OCI-LY3 (cell line): ENCODE measurements at regions not wholly inside any gene's neighbourhood (a gene's known extent, or its start where the extent isn't known, plus 50 kb on each side); places are given as distances from the start of the nearest gene placed in this dataset.

Experiments
- H2AFZ ChIP-seq: fragments of 200-600, 300-600 bp; shearing (Covaris generic); 2 replicates; pipeline ENCODE4 v1.6.0; 2014; ENCODE audit warnings: antibody characterized with exemption, low read depth, low read length
- H3K27ac ChIP-seq: fragments of 200-600, 300-600 bp; sonication (generic); 2 replicates; pipeline ENCODE4 v1.5.1; 2014; ENCODE audit warnings: mild to moderate bottlenecking, low read length, moderate library complexity, mixed read lengths
- H3K27me3 ChIP-seq: fragments of 200-600, 300-600 bp; sonication (generic); 2 replicates; pipeline ENCODE4 v1.6.1; 2014; ENCODE audit warnings: low read depth, low read length, mixed read lengths
- H3K36me3 ChIP-seq: fragments of 200-600, 300-600 bp; sonication (generic); replicated peaks from 2 replicates; pipeline ENCODE3; 2014; ENCODE audit warnings: low read depth, low read length, mixed read lengths
- H3K4me1 ChIP-seq: fragments of 300-600, 200-600 bp; sonication (generic); 2 replicates; pipeline ENCODE4 v1.6.1; 2014; ENCODE audit warnings: low read length, mixed read lengths
- H3K4me2 ChIP-seq: fragments of 200-600, 300-600 bp; sonication (generic); 2 replicates; pipeline ENCODE4 v1.6.1; 2014; ENCODE audit warnings: low read length, mixed read lengths
- H3K4me3 ChIP-seq: fragments of 300-600, 200-600 bp; sonication (generic); 2 replicates; pipeline ENCODE4 v1.5.1; 2014; ENCODE audit warnings: antibody characterized with exemption, mild to moderate bottlenecking, low read length, moderate library complexity
- H3K79me2 ChIP-seq: fragments of 300-600, 200-600 bp; shearing (Covaris generic); 2 replicates; pipeline ENCODE4 v1.6.1; 2014; ENCODE audit warnings: mild to moderate bottlenecking, low read length, mixed read lengths
- H3K9ac ChIP-seq: fragments of 300-600, 200-600 bp; shearing (Covaris generic); 2 replicates; pipeline ENCODE4 v1.6.0; 2014; ENCODE audit warnings: mild to moderate bottlenecking, low read length, moderate library complexity
- H3K9me3 ChIP-seq: fragments of 200-600, 300-600 bp; shearing (Covaris generic); 2 replicates; pipeline ENCODE4 v1.6.1; 2014; ENCODE audit warnings: low read length, mixed read lengths; ENCODE audit not compliant: insufficient read depth
- H4K20me1 ChIP-seq: fragments of 200-600, 300-600 bp; sonication (generic); 2 replicates; pipeline ENCODE4 v1.6.1; 2016; ENCODE audit warnings: low read length, mixed read lengths; ENCODE audit not compliant: insufficient read depth
- EZH2phosphoT487 ChIP-seq: fragments of 200-600 bp; shearing (Covaris generic); IDR thresholded peaks from 2 replicates; pipeline ENCODE4 v1.6.1; 2018; ENCODE audit warnings: antibody characterized with exemption, mixed run types, low read depth
- TF ChIP-seq, protein P1 (sequence below): fragments of 200-600, 300-600 bp; sonication (generic); IDR thresholded peaks from 2 replicates; pipeline ENCODE4 v1.5.1; 2014; ENCODE audit warnings: antibody characterized with exemption, low read length, low read depth

DNA sequence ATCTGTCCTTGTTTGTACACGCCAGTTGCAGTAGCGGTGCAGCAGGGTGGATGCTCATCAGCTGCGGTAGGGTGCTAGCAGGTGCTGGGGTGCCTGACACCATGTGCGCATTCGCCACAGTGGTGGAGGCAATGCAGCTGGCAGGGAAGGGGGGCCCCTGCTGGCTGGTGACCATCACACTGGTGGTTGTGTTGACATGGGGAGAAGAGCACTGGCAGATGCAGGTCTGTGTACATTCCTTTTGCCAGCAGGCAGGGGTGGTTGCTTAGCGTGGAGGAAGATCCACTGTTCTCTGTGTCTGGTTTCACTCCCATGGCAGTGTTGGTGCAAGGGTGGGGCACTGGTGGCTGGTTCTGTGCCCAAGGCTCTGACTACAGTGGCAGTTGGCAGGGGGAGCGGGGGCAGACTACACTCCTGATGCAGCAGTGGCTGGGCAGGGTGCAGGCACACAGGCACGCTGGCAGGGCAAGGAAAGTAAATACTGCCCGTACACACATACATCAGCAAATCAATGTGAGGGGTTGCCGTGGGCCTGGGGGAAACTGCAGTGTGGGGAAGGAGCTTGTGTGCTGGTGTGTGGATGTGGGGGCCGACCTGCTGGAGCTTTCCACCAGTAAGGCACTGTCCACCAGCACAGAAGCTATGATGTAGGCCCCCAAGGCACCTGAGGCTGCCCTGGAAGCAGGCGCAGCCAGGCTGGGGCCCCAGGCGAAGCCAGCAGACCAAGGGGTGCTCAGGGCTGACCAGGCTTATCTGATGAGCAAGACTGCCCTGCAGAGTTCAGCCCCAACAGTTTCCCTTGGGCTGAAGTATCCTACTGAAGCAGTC lies 87.2 kb upstream of the UNC5B start:
- H3K9ac ChIP-seq, result no peak overlapping the region
- H3K79me2 ChIP-seq, result no peaks in the 10 kb centered on the region
- no peak overlapping the region for H3K4me2 ChIP-seq
- H4K20me1 ChIP-seq, result no peaks in the 10 kb centered on the region
- no peaks in the 10 kb centered on the region for H3K4me1 ChIP-seq
- TF ChIP-seq EZH2phosphoT487, result no peak
- TF ChIP-seq, protein P1, sequence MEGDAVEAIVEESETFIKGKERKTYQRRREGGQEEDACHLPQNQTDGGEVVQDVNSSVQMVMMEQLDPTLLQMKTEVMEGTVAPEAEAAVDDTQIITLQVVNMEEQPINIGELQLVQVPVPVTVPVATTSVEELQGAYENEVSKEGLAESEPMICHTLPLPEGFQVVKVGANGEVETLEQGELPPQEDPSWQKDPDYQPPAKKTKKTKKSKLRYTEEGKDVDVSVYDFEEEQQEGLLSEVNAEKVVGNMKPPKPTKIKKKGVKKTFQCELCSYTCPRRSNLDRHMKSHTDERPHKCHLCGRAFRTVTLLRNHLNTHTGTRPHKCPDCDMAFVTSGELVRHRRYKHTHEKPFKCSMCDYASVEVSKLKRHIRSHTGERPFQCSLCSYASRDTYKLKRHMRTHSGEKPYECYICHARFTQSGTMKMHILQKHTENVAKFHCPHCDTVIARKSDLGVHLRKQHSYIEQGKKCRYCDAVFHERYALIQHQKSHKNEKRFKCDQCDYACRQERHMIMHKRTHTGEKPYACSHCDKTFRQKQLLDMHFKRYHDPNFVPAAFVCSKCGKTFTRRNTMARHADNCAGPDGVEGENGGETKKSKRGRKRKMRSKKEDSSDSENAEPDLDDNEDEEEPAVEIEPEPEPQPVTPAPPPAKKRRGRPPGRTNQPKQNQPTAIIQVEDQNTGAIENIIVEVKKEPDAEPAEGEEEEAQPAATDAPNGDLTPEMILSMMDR, result no peak
- H2AFZ ChIP-seq, result no peak overlapping the region
- no peaks in the 10 kb centered on the region for H3K36me3 ChIP-seq
- H3K4me3 ChIP-seq, result no peak overlapping the region
- H3K9me3 ChIP-seq, result no peaks in the 10 kb centered on the region
- no peak overlapping the region for H3K27ac ChIP-seq
- H3K27me3 ChIP-seq, result peaks cover 9% of the 10 kb centered on the region; the same call in 1 of the 2 replicates

DNA sequence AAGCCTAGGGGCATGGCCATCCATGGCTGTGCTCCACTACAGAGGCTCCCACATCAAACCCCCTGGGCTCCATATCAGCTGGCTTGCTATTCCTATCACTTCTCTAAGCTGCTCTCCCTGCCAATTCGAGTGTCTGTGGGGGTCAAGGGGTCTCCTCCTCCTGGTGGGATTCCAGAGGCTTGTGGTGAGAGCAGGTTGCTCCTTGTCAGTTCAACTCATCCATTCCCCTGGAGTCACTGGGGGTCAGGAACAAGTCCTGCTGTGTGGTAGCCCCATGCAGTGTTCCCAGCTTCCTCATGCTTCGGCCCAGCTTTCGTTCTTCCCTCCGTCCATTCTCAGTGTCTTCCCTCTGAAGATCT lies 86.6 kb upstream of the UNC5B start:
- Histone ChIP-seq H4K20me1 (no peaks in the 10 kb centered on the region), H3K27me3 (peaks cover 9% of the 10 kb centered on the region; the same call in 1 of the 2 replicates), H3K4me1 (no peaks in the 10 kb centered on the region), H3K9me3 (no peaks in the 10 kb centered on the region), H3K9ac (no peak overlapping the region), H2AFZ (no peak overlapping the region), H3K4me2 (no peak overlapping the region), H3K4me3 (no peak overlapping the region), H3K79me2 (no peaks in the 10 kb centered on the region), H3K27ac (no peak overlapping the region), H3K36me3 (no peaks in the 10 kb centered on the region)
- TF ChIP-seq EZH2phosphoT487, result no peak
- TF ChIP-seq, protein P1, result no peak

DNA sequence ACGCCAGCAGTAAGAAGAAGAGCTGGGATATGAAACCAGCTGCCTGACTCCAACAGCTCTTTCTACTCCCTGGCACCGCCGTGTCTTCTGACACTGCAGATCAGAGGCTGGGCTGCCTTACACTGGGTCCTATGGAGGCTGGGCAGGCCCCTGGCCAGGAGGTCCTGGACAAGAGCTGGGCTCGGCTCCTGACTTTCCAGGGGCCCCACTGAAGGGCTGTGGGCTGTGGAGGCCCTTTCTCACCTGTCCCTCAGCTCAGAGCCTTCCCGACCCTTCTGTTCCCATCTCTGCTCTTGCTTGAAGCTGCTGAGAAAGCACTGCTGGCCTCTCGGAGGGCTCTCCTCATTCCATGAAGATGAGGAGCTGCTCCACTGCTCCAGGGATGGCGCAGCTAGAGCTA lies 85.9 kb upstream of the UNC5B start:
- Histone ChIP-seq H3K9ac (no peak overlapping the region), H3K27me3 (peaks cover 9% of the 10 kb centered on the region; the same call in 1 of the 2 replicates), H4K20me1 (no peaks in the 10 kb centered on the region), H3K4me1 (no peaks in the 10 kb centered on the region), H3K9me3 (no peaks in the 10 kb centered on the region), H2AFZ (no peak overlapping the region), H3K27ac (no peak overlapping the region), H3K4me3 (no peak overlapping the region), H3K4me2 (no peak overlapping the region), H3K79me2 (no peaks in the 10 kb centered on the region), H3K36me3 (no peaks in the 10 kb centered on the region)
- TF ChIP-seq, protein P1, result no peak
- TF ChIP-seq EZH2phosphoT487, result no peak

DNA sequence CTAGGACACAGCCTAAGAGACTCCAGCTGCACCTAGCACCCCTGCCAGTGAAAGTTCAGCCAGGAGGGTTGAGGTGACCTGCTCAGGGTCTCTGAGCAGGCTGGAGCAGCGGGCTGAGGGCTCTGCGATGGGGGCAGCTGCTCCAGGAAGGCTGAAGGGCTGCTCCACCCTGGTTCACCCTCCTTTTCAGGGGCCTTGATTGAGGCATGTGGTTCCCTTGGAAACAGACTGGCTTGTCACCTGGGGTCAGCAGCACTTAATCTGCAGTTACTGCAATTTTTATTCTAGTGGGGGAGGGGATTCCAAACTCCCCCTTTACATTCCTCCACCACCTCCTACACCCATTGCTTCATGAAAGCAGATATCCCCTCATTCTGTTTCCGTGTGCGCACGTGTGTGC lies 85.3 kb upstream of the UNC5B start:
- Histone ChIP-seq H3K27me3 (peaks cover 5% of the 10 kb centered on the region; the same call in 1 of the 2 replicates), H4K20me1 (no peaks in the 10 kb centered on the region), H3K9ac (no peak overlapping the region), H3K4me3 (no peak overlapping the region), H3K4me2 (no peak overlapping the region), H3K27ac (no peak overlapping the region), H3K79me2 (no peaks in the 10 kb centered on the region), H3K9me3 (no peaks in the 10 kb centered on the region), H2AFZ (no peak overlapping the region), H3K36me3 (no peaks in the 10 kb centered on the region), H3K4me1 (no peaks in the 10 kb centered on the region)
- no peak for TF ChIP-seq EZH2phosphoT487
- TF ChIP-seq, protein P1, result no peak
